Hematopoietic multipotent progenitor cell treated with erythropoietin and hydrocortisone succinate and interleukin-3 and kit ligand, for 17 days (in vitro differentiated cells): ENCODE measurements at regions not wholly inside any gene's neighbourhood (a gene's known extent, or its start where the extent isn't known, plus 50 kb on each side); places are given as distances from the start of the nearest gene placed in this dataset.

Source experiments
- DNase-seq: peaks from one replicate; pipeline ENCODE4 v3.0.0-alpha.2; 2015; ENCODE audit warnings: low spot score

DNA sequence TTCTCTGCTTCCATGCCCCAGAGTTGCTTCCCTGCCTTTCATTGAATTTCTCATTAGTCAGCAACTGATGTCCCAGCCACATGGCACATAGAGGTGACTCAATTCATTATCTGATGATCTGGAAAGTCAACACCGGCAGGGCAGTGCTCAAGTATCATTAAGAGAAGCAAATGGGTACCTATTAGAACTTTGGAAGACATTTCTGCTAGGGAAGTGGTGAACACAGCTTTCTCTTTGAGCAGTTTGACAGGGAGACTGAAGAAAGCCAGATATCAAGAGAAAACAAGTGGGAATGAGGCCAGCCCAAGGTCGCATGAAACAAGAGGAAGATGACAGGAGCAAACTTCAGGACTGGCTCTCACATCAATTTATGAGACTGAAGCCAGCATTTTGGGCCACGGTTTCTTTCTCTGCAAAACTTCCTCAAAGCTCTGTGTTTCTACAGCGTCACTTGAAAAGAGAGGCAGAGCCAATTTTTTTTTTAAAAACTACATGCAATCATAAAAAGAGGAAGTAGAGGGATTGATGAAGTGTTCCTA, 108.3 kb upstream of the RPS6KA3 start:
- DNase-seq = no peak

DNA sequence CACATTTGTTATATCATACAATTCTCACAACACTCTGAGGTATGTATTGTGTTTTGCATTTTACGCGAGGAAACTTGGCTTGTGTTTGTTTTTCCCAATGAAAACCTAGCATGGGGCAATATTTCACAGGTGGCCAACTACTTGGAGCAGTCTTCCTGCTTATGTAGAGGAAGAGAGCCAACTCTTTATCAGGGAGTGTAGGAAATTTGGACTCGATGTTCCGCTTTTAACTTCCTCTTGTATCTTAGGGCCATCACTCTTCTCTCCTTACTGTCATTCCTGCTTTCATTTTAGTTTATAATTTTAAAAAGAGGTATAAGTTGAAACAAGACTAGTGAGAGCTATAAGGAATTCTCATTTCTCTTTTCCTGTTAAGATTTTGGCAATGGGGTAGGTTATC, 107.7 kb upstream of the RPS6KA3 start:
- DNase-seq = no peak

GRCh38 chrX:20373063-20373462, 106.4 kb upstream of the RPS6KA3 start:
- no peak for DNase-seq

DNA sequence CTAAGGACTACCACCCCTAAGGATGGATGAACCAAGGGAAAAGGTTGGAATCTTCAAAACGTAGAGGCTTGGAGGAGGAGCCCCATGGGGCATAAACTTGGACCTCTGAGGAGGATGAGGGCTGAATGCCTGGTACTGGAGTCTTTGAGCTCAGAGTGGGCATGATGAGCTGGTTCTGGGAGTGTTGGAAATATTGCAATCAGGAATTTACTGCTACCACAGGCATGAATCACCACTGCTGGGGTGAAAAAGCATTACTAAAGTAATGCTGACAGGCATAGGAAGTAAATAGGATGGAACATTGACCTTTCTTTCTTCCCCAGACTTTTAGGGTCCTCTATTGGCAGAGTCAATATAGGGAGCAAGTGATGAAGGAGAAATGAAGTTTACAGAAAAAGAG, 105.8 kb upstream of the RPS6KA3 start:
- DNase-seq = no peak

DNA sequence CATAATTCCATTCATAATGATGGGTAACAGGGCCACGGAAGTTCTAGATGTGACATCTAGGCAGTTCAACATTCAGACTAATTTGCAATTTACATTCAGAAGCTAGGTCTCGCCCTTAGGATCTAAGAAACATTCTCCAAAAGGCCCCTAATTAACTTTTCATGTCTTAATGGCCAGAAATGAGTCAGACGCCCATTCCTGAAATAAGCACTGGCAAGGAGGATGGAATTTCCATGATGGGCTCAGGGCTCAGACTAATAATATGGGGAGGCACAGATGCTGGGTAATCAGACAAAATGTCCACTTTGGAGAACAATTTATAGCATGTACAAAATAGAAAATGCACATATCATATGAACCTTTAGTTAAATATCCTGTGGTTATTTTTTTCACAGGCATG, 102.8 kb upstream of the RPS6KA3 start:
- no peak for DNase-seq

DNA sequence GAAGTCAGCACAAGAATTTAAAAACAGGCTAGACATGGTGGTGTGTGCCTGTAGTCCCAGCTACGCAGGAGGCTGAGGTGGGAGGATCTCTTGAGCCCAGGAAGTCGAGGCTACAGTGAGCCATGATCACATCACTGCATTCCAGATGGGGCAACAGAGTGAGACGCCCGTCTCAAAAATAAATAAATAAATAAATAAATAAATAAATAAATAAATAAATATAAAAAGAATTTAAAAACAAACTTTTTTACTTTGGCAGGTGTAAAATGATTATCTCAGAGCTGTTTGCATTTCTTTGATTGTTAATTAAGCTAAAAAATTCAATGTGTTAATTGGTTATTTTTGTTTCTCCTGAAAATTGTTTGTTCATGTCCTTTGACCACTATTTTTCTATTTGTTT, 97.5 kb upstream of the RPS6KA3 start:
- DNase-seq = no peak

DNA sequence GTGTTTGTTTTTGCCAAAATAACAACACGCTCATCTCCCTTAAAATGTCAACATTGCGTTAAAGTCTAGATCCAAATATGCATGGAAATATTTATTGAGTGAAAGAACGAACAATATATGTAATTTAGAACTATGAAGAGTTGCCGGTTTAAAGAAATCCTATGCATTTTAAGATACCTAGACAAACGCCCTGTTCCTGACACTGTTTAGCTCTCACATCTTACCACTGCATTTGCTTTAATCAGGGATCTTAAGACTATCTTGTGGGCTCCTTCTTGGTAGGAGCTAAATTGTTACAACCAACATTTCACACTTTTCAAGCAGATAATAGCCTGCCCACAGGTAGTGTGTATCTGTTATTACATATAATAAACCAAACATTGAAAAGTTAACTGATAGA, 96.6 kb upstream of the RPS6KA3 start:
- DNase-seq = no peak

DNA sequence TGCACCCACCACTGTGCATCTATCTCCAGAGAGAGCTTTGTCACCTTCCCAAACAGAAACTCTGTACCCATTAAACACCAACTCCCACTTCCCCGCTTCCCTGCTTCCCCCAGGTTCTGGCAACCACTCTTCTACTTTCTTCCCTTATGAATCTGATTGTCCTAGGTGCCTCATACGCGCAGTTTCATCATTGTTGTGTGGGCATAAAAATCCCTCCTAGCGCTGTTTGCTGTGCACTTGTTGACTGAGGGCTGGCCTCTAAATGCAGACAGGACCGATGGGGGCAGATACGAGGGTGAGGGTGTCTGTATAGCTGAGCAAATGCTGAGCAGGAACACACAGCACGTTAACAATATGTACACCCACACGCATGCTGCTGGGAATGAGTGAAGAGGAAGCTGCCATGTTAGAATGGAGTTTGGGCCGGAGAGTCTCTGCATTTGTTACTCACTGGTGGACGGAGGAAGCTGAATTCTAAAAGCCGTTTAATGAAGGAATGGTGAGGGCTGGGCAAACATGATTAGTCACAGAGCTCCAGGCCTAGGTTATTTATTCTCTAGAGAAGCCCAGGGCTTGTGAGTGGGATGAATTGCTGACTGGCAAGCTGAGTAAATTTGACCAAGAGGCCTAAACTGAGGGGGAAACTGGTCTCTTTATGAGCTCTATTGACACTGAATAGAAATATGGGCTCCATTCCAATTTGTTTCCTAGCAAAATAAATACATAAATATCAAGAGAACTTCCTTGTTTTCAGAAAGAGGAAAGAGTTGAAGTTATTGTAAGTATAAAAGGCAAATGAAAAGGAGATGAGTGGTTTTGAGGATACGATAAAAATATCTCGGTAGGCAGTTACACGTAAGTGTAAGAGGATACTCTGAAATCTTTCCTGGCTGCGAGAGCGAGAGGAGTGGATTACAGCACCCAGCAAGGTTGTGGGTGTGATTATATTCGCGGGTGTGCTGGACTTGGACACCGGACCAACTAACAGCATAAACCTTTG, 95.9 kb upstream of the RPS6KA3 start:
- no peak for DNase-seq

DNA sequence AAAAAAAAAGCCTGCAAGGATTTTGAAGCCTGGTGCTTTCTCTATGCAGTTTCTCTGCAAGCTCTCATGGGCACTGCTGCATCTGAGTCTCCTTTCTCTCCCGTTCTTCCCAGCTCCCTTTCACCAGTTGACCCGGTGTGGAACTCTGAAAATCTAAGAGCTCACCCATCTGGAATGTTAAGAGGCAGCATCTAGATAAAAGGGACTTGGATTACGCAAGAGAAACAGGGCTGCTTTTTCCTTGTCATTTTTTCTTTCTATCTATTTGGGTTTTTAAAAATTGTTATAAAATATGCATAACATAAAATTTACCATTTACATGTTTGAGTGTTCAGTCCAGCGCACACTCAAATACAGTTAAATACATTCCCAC, 95.2 kb upstream of the RPS6KA3 start:
- DNase-seq = no peak

DNA sequence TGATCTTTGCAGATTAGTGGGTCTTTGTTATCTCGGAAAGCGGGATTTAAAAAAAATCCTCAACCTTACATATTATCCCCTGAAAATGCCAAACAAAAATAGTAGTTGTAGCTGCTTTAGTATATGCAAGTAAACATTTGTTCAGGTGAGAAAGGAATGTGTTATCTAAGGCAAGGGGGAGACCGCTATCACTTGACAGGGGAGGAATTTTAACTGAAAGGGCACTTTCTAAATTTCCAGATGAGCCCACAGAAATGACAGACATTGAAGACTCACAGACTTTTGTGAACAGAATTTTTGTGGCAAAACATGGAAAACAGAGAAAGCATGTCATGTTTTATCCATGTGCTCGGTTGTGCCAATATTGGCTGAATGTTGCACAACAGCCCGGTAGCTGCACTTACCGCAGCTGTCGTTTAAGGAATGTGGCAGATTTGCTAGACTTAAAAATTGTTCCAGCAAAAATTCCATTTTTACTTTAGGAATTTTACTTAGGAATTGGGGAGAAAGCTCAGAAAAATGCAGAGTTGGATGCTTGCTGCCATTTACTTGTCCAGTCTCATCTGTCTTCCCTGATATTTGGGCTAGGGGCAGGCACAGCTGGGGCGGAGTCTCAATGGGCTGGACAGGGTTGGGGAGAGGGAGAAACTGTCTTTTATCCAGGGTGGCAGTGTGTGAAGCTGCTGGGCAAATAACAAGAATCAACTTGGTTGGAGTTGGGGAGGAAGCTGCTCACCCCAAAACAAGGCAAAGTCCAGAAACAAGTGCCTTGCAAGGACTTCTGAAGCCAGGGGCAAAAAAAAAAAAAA, 94.6 kb upstream of the RPS6KA3 start:
- no peak for DNase-seq

- no peak for DNase-seq
Measured at GRCh38 chrX:20355187-20355586, 88.5 kb upstream of the RPS6KA3 start.

GRCh38 chrX:20354505-20354904, 87.8 kb upstream of the RPS6KA3 start:
- DNase-seq = no peak

DNA sequence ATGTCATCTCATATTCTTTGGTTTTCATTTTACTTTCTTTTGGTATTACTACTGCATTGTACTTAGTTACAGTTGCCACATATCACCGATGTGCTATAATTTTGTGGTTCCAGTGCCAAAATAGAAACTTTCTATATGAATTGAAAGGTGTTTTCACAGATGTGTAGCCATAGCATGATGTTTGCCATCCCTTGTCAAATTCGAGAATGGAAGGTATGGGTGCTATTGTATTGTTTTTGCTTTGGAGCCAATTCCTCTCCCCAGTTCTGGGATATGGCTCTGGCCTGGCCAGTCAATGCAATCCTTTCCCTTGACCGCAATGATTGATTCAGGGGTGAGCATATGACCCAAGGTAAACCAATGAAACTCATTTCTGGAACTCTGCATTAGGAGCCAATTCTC, 86.2 kb upstream of the RPS6KA3 start:
- no peak for DNase-seq

- no peak for DNase-seq
Measured at GRCh38 chrX:20352504-20352903, 85.8 kb upstream of the RPS6KA3 start.

- DNase-seq = no peak
Measured at GRCh38 chrX:20350596-20350995, 83.9 kb upstream of the RPS6KA3 start.

DNA sequence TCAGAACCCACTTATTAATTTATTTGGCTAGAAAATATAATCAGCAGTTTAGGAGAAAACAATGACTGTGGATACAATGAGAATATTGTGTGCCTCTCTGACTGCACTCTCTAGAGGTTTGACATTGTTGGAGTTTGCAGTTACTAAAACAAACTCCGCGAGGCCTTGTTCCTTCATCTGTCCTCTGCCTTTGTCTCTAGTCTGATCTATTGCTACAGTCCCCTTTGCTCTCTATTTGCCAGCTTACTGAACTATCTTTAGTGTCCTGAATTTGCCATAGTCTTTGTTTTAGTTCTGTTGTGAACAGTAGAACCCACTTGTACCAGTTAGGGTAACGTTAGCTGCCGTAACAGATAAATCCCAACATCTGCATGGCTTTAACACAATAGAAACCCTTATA, 81.4 kb upstream of the RPS6KA3 start:
- DNase-seq = no peak

- no peak for DNase-seq
Measured at GRCh38 chrX:20347481-20347880, 80.8 kb upstream of the RPS6KA3 start.

GRCh38 chrX:20333672-20334071, 67.0 kb upstream of the RPS6KA3 start:
- no peak for DNase-seq

- DNase-seq = no peak
Measured at GRCh38 chrX:20330545-20330944, 63.8 kb upstream of the RPS6KA3 start.

GRCh38 chrX:20329435-20329834, 62.7 kb upstream of the RPS6KA3 start:
- no peak for DNase-seq

DNA sequence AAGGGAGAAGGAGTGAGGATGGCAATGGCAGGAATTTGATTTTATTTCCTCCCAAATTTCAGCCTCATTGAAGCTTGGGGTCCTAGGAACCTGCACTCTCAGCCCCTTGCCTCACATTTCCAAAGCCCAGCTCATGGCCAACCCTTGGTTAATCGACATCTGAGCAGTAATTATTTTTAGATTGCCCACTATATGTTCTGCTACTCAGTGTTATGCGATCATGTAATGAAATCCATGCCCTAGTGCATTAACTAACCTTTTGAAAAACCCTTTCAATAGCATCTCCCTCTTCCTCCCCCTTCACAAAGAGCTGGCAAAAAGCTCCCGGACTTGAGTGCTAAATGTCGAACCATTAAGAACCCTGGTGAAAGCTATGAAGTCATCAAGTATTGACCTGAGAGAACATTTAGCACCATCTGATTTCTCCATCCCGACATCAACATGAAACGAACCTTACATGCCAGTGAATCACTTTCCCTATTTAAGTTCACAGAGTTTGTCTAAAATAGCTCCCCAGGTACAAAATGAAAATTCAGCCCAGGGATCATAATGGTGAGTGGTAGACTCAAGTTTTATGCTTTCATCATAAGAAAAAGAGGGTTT, 59.2 kb upstream of the RPS6KA3 start:
- DNase-seq = no peak

DNA sequence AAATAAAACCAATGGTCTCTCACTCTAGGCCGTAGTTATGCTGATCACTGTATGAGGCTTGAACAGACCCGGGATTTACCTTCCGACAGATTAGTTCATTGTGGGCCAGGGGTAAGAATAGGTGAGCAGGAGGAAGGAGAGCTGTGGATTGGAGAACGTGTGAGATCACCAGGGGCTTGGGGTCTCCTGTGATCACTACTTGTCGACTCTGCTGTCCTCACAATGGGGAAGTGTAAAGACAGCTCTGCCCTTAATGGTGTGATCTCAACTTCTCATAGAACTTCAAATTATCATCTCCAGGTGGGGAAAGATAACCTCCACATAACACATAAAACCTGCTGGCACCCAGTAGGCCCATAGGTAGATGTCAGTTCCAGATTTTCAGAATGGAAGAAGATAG, 56.2 kb upstream of the RPS6KA3 start:
- DNase-seq = no peak
